A549 (cell line): ENCODE measurements at regions not wholly inside any gene's neighbourhood (a gene's known extent, or its start where the extent isn't known, plus 50 kb on each side); places are given as distances from the start of the nearest gene placed in this dataset.

Experiments used
- ATAC-seq, 2 experiments: fragments of 200-7000 bp in 1 of 2; fragments of >200 bp in 1 of 2; cut with Nextera tagmentation in 1 of 2; cut with Tn5 transposase in 1 of 2; 3 replicates each; pipeline versions ENCODE4 v1.8.0 to v1.9.1; 2018 to 2020; ENCODE audit warnings: mild to moderate bottlenecking in 1 of 2, moderate library complexity in 1 of 2
- CTCF ChIA-PET: fragments of 300-600 bp; sonication (Branson Sonifier 250); formaldehyde crosslinking; extraction: SDS; loops from one replicate; lab custom pipeline; 2021; ENCODE audit warnings: antibody characterized with exemption, inconsistent platforms; lab: Yijun Ruan, JAX
- POLR2A ChIA-PET: fragments of 350-600 bp; formaldehyde crosslinking; extraction: SDS; loops from one replicate; lab custom pipeline; 2021; ENCODE audit warnings: antibody characterized with exemption, inconsistent platforms; lab: Yijun Ruan, JAX
- DNase-seq, 2 experiments: peaks; one replicate each; pipeline versions ENCODE4 v3.0.0 to v3.0.0-alpha.2; 2011 to 2016; ENCODE audit warnings: low read depth in 1 of 2, low spot score in 1 of 2
- FAIRE-seq: peaks from 2 replicates; lab custom pipeline; 2011; peaks lifted over from hg19 to GRCh38; lab: Jason Lieb, UNC
- H3K27ac ChIP-seq, 2 experiments: fragments of >200 bp; sonication (Bioruptor Twin); formaldehyde crosslinking; 3 replicates each; pipeline ENCODE4 v1.5.1; 2016 to 2017
- H3K4me1 ChIP-seq: fragments of >200 bp; sonication (Bioruptor Twin); formaldehyde crosslinking; 3 replicates; pipeline ENCODE4 v1.6.1; 2016
- H3K4me2 ChIP-seq: fragments of >200 bp; sonication (Bioruptor Twin); formaldehyde crosslinking; 3 replicates; pipeline ENCODE4 v1.6.1; 2016
- H3K4me3 ChIP-seq: fragments of >200 bp; sonication (Bioruptor Twin); formaldehyde crosslinking; 3 replicates; pipeline ENCODE4 v1.5.1; 2016
- H3K9me3 ChIP-seq: fragments of >200 bp; sonication (Bioruptor Twin); formaldehyde crosslinking; 3 replicates; pipeline ENCODE4 v1.6.1; 2016
- BCL3 ChIP-seq: fragments of >200 bp; sonication (Bioruptor Twin); formaldehyde crosslinking; IDR thresholded peaks from 3 replicates; pipeline ENCODE4 v1.6.1; 2016
- BHLHE40 ChIP-seq: IDR thresholded peaks from 2 replicates; pipeline ENCODE4 v1.6.1; 2012; ENCODE audit warnings: low read depth, low read length, inconsistent platforms
- CBX8 ChIP-seq: fragments of 200-600 bp; sonication (generic); IDR thresholded peaks from 2 replicates; pipeline ENCODE4 v1.6.1; 2016
- CHD2 ChIP-seq: fragments of 150-350 bp; IDR thresholded peaks from 2 replicates; pipeline ENCODE4 v1.6.1; 2014; ENCODE audit warnings: low read length; ENCODE audit not compliant: partially characterized antibody
- CHD4 ChIP-seq: fragments of 200-600 bp; sonication (generic); IDR thresholded peaks from 2 replicates; pipeline ENCODE4 v1.6.1; 2016; ENCODE audit warnings: antibody characterized with exemption, mild to moderate bottlenecking, borderline replicate concordance
- CTCF ChIP-seq: fragments of >200 bp; sonication (Bioruptor Twin); formaldehyde crosslinking; IDR thresholded peaks from 3 replicates; pipeline ENCODE4 v1.5.1; 2016
- E2F6 ChIP-seq: IDR thresholded peaks from 2 replicates; pipeline ENCODE4 v1.6.1; 2012; ENCODE audit warnings: low read depth, borderline replicate concordance
- EHMT2 ChIP-seq: fragments of 200-600 bp; sonication (generic); IDR thresholded peaks from 2 replicates; pipeline ENCODE4 v1.6.1; 2016; ENCODE audit warnings: antibody characterized with exemption, low read depth, mild to moderate bottlenecking, moderate library complexity
- ESRRA ChIP-seq: fragments of 150-350 bp; IDR thresholded peaks from 2 replicates; pipeline ENCODE4 v1.6.1; 2014; ENCODE audit warnings: mild to moderate bottlenecking, low read length, borderline replicate concordance
- HDAC2 ChIP-seq: fragments of 200-600 bp; sonication (generic); IDR thresholded peaks from 2 replicates; pipeline ENCODE4 v1.6.1; 2016
- HES2 ChIP-seq: fragments of >200 bp; sonication (Bioruptor Twin); formaldehyde crosslinking; IDR thresholded peaks from 2 replicates; pipeline ENCODE4 v1.6.1; 2016
- HEYL ChIP-seq: fragments of 250-450 bp; sonication (Bioruptor Pico); IDR thresholded peaks from 2 replicates; pipeline ENCODE4 v1.8.0; 2021; ENCODE audit warnings: mild to moderate bottlenecking, moderate library complexity
- HOXB13 ChIP-seq: fragments of 250-450 bp; sonication (Bioruptor Pico); IDR thresholded peaks from 2 replicates; pipeline ENCODE4 v1.5.0; 2020; ENCODE audit warnings: low read depth, mild to moderate bottlenecking, moderate library complexity
- HOXB5 ChIP-seq: fragments of 250-450 bp; sonication (Bioruptor Pico); IDR thresholded peaks from 2 replicates; pipeline ENCODE4 v1.5.0; 2020; ENCODE audit warnings: mild to moderate bottlenecking, moderate library complexity
- KDM1A ChIP-seq: fragments of 200-600 bp; sonication (generic); IDR thresholded peaks from 2 replicates; pipeline ENCODE4 v1.6.1; 2016; ENCODE audit warnings: low read depth, mild to moderate bottlenecking
- MAFK ChIP-seq: fragments of 450-650 bp; IDR thresholded peaks from 2 replicates; pipeline ENCODE4 v1.6.1; 2014; ENCODE audit not compliant: partially characterized antibody
- MAZ ChIP-seq: fragments of 150-350 bp; IDR thresholded peaks from 2 replicates; pipeline ENCODE4 v1.6.1; 2014; ENCODE audit warnings: antibody characterized with exemption, low read depth, low read length, borderline replicate concordance
- MYC ChIP-seq: IDR thresholded peaks from 2 replicates; pipeline ENCODE4 v1.6.1; 2012; ENCODE audit warnings: mild to moderate bottlenecking, inconsistent platforms, low read length, improper control_type of control experiment, borderline replicate concordance
- NR3C1 ChIP-seq: fragments of >200 bp; sonication (Bioruptor Twin); formaldehyde crosslinking; IDR thresholded peaks from 3 replicates; pipeline ENCODE4 v1.6.1; 2017
- RARB ChIP-seq: fragments of 250-450 bp; sonication (Bioruptor Pico); IDR thresholded peaks from 2 replicates; pipeline ENCODE4 v1.8.0; 2021; ENCODE audit warnings: mild to moderate bottlenecking, moderate library complexity
- SMC3 ChIP-seq: fragments of >200 bp; sonication (Bioruptor Twin); formaldehyde crosslinking; IDR thresholded peaks from 3 replicates; pipeline ENCODE4 v1.6.1; 2018; ENCODE audit warnings: inconsistent platforms
- SREBF2 ChIP-seq: fragments of 450-650 bp; IDR thresholded peaks from 2 replicates; pipeline ENCODE4 v1.6.1; 2014; ENCODE audit warnings: mild to moderate bottlenecking, moderate library complexity
- TP53 ChIP-seq: fragments of 250-450 bp; sonication (Bioruptor Pico); IDR thresholded peaks from 2 replicates; pipeline ENCODE4 v1.5.0; 2021; ENCODE audit warnings: mild to moderate bottlenecking, moderate library complexity
- ZNF302 ChIP-seq: fragments of 250-450 bp; sonication (Bioruptor Pico); IDR thresholded peaks from 2 replicates; pipeline ENCODE4 v1.9.0; 2021; ENCODE audit warnings: inconsistent platforms, mild to moderate bottlenecking, moderate library complexity
- ZSCAN20 ChIP-seq: fragments of 250-450 bp; sonication (Bioruptor Pico); IDR thresholded peaks from 2 replicates; pipeline ENCODE4 v1.8.0; 2022; ENCODE audit warnings: mild to moderate bottlenecking, moderate library complexity
- WGBS: methylation state at CpG from one replicate; pipeline ENCODE4 v1.1.6; 2017; ENCODE audit errors: missing lambda C conversion rate; 5-methylcytosine and 5-hydroxymethylcytosine counted together
- TF ChIP-seq, protein P1 (sequence below): fragments of 450-650 bp; IDR thresholded peaks from 2 replicates; pipeline ENCODE4 v1.6.1; 2014; ENCODE audit warnings: antibody characterized with exemption

- FAIRE-seq, result no peak
- DNase-seq, result no peak
- WGBS, result 17% methylated on average over 2 of the region's 2 CpGs
- Histone ChIP-seq H3K4me3 (no peak overlapping the region), H3K4me2 (no peak overlapping the region), H3K4me1 (no peaks in the 10 kb centered on the region), H3K27ac (no peak overlapping the region), H3K9me3 (no peaks in the 10 kb centered on the region)
- no peak for ATAC-seq
- ChIA-PET CTCF (no interaction called here), POLR2A (no interaction called here)
- no peak for TF ChIP-seq SMC3
- TF ChIP-seq HOXB5 (CRISPR knock-in tag), result no peak
- TF ChIP-seq EHMT2, result no peak
Observed at GRCh38 chr22:48900327-48900597, 927.4 kb downstream of the BRD1 start.

- no peak for TF ChIP-seq MYC
- no peak for TF ChIP-seq ZSCAN20 (CRISPR knock-in tag)
- no peak for TF ChIP-seq HOXB5 (CRISPR knock-in tag)
- no peak for TF ChIP-seq CHD2
- no peak for TF ChIP-seq HEYL (CRISPR knock-in tag)
- no peak for TF ChIP-seq TP53 (CRISPR knock-in tag)
- TF ChIP-seq HDAC2, result no peak
- TF ChIP-seq CHD4, result no peak
- TF ChIP-seq MAFK, result no peak
- no peak for TF ChIP-seq RARB (CRISPR knock-in tag)
- Histone ChIP-seq H3K9me3 (no peaks in the 10 kb centered on the region), H3K4me3 (no peak overlapping the region), H3K4me1 (no peaks in the 10 kb centered on the region), H3K4me2 (no peak overlapping the region), H3K27ac (no peak overlapping the region)
- CTCF ChIA-PET, result no interaction called here
- DNase-seq (no peak), FAIRE-seq (no peak), ATAC-seq (no peak)
- WGBS, result 62% methylated on average over 18 of the region's 42 CpGs
- POLR2A ChIA-PET, result no interaction called here
Observed at GRCh38 chr22:48899523-48900326, 927.9 kb downstream of the BRD1 start.

DNA sequence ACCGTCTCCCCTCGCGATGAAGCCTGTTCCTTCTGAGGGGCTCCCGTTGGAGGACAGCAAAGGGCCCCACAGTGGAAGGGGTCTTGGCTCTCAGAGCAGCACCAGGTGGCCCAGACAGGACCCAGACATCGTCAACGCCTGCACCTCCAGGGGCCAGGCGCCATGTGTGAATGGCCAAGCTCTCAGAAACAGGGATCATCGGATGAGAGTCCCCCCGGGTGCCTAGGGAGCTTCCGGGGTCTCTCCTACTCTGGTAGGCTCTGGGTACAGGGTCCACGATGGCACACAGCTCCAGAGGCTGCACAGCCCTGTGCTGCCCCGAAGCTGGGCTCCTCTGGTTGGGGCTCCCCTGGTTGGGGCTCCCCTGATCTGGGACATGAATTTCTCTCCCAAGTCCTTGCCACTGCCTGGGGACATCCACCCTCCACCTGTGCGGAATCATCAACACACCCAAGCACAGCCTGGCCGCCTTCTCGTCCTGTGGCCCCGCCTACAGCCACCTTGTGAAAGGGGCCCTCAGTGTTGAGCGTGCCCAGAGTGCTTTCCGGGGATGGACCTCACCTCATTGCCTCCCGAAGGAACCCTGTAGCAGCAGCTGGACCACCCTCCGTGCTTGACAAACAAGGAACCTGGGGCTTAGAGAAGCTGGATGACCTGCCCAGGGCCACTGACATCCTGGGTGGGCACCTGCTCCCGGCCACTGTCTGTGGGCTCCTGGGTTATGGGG is 929.0 kb downstream of the BRD1 start:
- 26% methylated on average over 6 of the region's 21 CpGs for WGBS
- POLR2A ChIA-PET, result no interaction called here

More for the DNA sequence above, 929.0 kb downstream of the BRD1 start:
- FAIRE-seq (no peak), DNase-seq (no peak), ATAC-seq (no peak)
- H3K4me2 ChIP-seq, result no peak overlapping the region
- no peaks in the 10 kb centered on the region for H3K9me3 ChIP-seq
- CTCF ChIA-PET, result no interaction called here
- no peak for TF ChIP-seq HES2
- TF ChIP-seq BCL3, result no peak
- TF ChIP-seq, protein P1, sequence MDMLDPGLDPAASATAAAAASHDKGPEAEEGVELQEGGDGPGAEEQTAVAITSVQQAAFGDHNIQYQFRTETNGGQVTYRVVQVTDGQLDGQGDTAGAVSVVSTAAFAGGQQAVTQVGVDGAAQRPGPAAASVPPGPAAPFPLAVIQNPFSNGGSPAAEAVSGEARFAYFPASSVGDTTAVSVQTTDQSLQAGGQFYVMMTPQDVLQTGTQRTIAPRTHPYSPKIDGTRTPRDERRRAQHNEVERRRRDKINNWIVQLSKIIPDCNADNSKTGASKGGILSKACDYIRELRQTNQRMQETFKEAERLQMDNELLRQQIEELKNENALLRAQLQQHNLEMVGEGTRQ, result no peak
- no peak for TF ChIP-seq E2F6
- no peak for TF ChIP-seq KDM1A
- no peak for TF ChIP-seq ESRRA
- no peak for TF ChIP-seq SREBF2
- TF ChIP-seq CTCF, result no peak
- no peak for TF ChIP-seq MAZ
- no peak for TF ChIP-seq NR3C1
- TF ChIP-seq ZSCAN20 (CRISPR knock-in tag), result no peak
- TF ChIP-seq ZNF302 (CRISPR knock-in tag), result no peak
- no peak for TF ChIP-seq RARB (CRISPR knock-in tag)
- no peak for TF ChIP-seq BHLHE40
- no peak for TF ChIP-seq EHMT2
- no peak for TF ChIP-seq HOXB5 (CRISPR knock-in tag)
- TF ChIP-seq CHD4, result no peak
- TF ChIP-seq CBX8, result no peak
- no peak for TF ChIP-seq HOXB13 (CRISPR knock-in tag)
- H3K27ac ChIP-seq, result no peak overlapping the region
- H3K4me1 ChIP-seq, result no peaks in the 10 kb centered on the region
- H3K4me3 ChIP-seq, result no peak overlapping the region
